CD4-positive, alpha-beta T cell (primary cell): ENCODE measurements at regions not wholly inside any gene's neighbourhood (a gene's known extent, or its start where the extent isn't known, plus 50 kb on each side); places are given as distances from the start of the nearest gene placed in this dataset.

ENCODE experiments used
- ATAC-seq: fragments of 200-7000 bp; cut with Tn5 transposase; one replicate; pipeline ENCODE4 v1.10.0; 2022; ENCODE audit warnings: mild to moderate bottlenecking; ENCODE audit not compliant: poor library complexity
- CTCF ChIA-PET: fragments of 350-600 bp; sonication (Branson Sonifier 250); formaldehyde crosslinking; loops from one replicate; lab custom pipeline; 2021; ENCODE audit warnings: antibody characterized with exemption, inconsistent platforms; lab: Charles Lee
- POLR2A ChIA-PET: fragments of 350-600 bp; sonication (Branson Sonifier 250); formaldehyde crosslinking; loops from one replicate; lab custom pipeline; 2021; ENCODE audit warnings: antibody characterized with exemption, inconsistent platforms; lab: Charles Lee
- DNase-seq, 14 experiments: peaks; one replicate each; pipeline ENCODE4 v3.0.0-alpha.2; 2013 to 2020; ENCODE audit warnings: mixed read lengths in 2 of 14
- H3K27ac ChIP-seq, 2 donors: one replicate each; pipeline versions ENCODE4 v1.5.1 to v1.7.0; 2013; ENCODE audit warnings: low read length in 2 of 2, low read depth in 1 of 2, mild to moderate bottlenecking in 1 of 2
- H3K27me3 ChIP-seq, 2 experiments: 1 replicate in 1 of 2; 2 replicates in 1 of 2; pipeline versions ENCODE4 v1.6.1 to v1.7.0; 2013; ENCODE audit warnings: low read length in 2 of 2, control low read depth in 1 of 2, mild to moderate bottlenecking in 1 of 2, moderate library complexity in 1 of 2; ENCODE audit not compliant: insufficient read depth in 2 of 2, control insufficient read depth in 1 of 2
- H3K36me3 ChIP-seq: one replicate; pipeline ENCODE4 v1.6.1; 2013; ENCODE audit warnings: low read length, control low read depth; ENCODE audit not compliant: insufficient read depth
- H3K4me1 ChIP-seq: one replicate; pipeline ENCODE4 v1.6.1; 2013; ENCODE audit warnings: low read length, control low read depth; ENCODE audit not compliant: insufficient read depth
- H3K4me3 ChIP-seq: one replicate; pipeline ENCODE4 v1.5.1; 2013; ENCODE audit warnings: mild to moderate bottlenecking, low read length, moderate library complexity
- H3K9me3 ChIP-seq, 2 experiments: 1 replicate in 1 of 2; 2 replicates in 1 of 2; pipeline versions ENCODE4 v1.6.1 to v1.7.0; 2013; ENCODE audit warnings: low read length in 2 of 2, mild to moderate bottlenecking in 2 of 2, control low read depth in 1 of 2, moderate library complexity in 1 of 2; ENCODE audit not compliant: control insufficient read depth in 1 of 2, insufficient read depth in 1 of 2
- H3K27ac Mint-ChIP-seq: one replicate; pipeline ENCODE4 v1.8.0; 2020; ENCODE audit warnings: mixed read lengths
- H3K27me3 Mint-ChIP-seq: one replicate; pipeline ENCODE4 v1.8.0; 2021; ENCODE audit warnings: mixed read lengths
- H3K36me3 Mint-ChIP-seq: one replicate; pipeline ENCODE4 v1.8.0; 2021; ENCODE audit warnings: low read depth, mixed read lengths
- H3K4me1 Mint-ChIP-seq: one replicate; pipeline ENCODE4 v1.8.0; 2021; ENCODE audit warnings: low read depth, mixed read lengths
- H3K4me3 Mint-ChIP-seq: one replicate; pipeline ENCODE4 v1.8.0; 2020; ENCODE audit warnings: mild to moderate bottlenecking, mixed read lengths
- H3K9me3 Mint-ChIP-seq: one replicate; pipeline ENCODE4 v1.8.0; 2020; ENCODE audit warnings: mixed read lengths
- intact Hi-C, 2 experiments: fragments of 100-400 bp; cut with DNase I in 1 of 2; cut with micrococcal nuclease in 1 of 2; formaldehyde crosslinking; loops; one replicate each; pipeline versions ENCODE4 v1.15.1 to v1.9.0; 2023 to 2025; cut with DNase I, micrococcal nuclease
- TF ChIP-seq, protein P1 (sequence below): fragments of 200-600 bp; IDR thresholded peaks from one replicate; pipeline ENCODE4 v1.8.0; 2022; ENCODE audit warnings: antibody characterized with exemption, mild to moderate bottlenecking

DNA sequence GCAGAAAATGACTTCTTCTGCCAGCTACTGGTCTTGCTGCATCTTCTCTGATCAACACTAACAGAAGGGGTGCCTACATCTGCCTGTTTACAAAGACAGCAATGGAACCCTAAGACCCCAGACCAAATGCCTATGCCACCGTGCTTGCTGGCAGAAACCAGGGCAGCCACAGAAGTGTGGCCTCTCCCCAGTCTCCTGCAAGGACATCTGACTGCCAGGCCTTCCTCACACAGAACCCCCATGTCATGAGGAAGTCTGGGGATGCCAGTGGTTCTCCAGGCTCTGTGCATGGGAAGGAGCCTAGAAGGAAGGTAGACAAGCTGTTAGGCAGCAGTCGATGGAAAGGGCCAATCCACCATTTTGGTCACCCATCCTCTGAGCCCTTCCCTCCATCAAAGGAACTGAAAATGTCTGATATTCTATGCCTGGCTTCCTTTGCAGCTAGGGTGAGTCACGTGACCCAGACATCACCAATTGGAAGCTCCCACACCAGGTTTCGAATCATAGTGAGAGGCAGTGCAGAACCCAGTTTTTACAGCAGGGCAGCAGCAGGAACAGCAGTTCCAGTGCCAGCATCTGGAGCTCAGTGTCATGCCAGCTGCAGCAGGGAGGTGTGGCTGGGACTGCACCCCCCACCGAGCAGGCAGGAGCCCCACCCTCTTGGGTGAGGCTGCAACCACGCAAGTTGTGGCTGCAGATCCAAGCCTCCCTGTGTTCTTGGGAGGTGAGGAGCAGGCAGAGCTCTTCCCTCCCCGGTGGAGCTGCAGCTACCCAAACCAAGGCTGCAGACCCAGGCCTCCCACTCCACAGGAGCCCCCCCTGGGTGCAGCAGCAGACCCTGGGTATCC is 123.4 kb downstream of the OLFM1 start:
- peaks cover 0 to 2% of the 10 kb centered on the region in 2 experiments for H3K27me3 ChIP-seq
- no peak overlapping the region for H3K4me3 ChIP-seq
- TF ChIP-seq, protein P1, sequence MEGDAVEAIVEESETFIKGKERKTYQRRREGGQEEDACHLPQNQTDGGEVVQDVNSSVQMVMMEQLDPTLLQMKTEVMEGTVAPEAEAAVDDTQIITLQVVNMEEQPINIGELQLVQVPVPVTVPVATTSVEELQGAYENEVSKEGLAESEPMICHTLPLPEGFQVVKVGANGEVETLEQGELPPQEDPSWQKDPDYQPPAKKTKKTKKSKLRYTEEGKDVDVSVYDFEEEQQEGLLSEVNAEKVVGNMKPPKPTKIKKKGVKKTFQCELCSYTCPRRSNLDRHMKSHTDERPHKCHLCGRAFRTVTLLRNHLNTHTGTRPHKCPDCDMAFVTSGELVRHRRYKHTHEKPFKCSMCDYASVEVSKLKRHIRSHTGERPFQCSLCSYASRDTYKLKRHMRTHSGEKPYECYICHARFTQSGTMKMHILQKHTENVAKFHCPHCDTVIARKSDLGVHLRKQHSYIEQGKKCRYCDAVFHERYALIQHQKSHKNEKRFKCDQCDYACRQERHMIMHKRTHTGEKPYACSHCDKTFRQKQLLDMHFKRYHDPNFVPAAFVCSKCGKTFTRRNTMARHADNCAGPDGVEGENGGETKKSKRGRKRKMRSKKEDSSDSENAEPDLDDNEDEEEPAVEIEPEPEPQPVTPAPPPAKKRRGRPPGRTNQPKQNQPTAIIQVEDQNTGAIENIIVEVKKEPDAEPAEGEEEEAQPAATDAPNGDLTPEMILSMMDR = no peak
- DNase-seq (no peak), ATAC-seq (no peak)
- no peaks in the 10 kb centered on the region for H3K36me3 ChIP-seq
- ChIA-PET CTCF (no interaction called here), POLR2A (no interaction called here)
- H3K4me1 ChIP-seq = no peaks in the 10 kb centered on the region
- H3K27ac ChIP-seq = no peak overlapping the region
- intact Hi-C loops = no loop called here
- Mint-ChIP-seq H3K27me3 (no peaks in the 10 kb centered on the region), H3K4me1 (no peaks in the 10 kb centered on the region), H3K27ac (no peak overlapping the region), H3K9me3 (no peaks in the 10 kb centered on the region), H3K4me3 (no peak overlapping the region), H3K36me3 (no peaks in the 10 kb centered on the region)
- H3K9me3 ChIP-seq = peaks cover 0 to 32% of the 10 kb centered on the region in 2 experiments

DNA sequence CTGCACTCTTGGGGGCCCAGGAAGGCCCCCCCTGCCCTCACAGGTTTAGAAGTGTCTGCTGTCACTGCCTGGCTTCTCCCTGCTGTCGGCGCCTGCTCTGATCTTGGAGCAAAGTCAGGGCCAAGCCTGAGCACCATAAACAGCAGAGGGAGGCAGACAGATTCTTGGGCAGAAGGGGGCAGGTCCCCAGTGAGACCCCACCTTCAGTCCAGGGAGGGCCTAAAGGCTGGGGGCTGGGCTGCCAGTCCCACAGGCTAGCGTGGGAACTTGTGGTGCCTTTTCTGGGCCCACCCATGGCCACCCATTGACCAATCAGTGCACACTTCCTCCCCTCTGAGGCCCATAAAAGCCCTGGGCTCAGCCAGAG is 124.0 kb downstream of the OLFM1 start:
- Histone ChIP-seq H3K27me3 (peaks cover 0 to 4% of the 10 kb centered on the region in 2 experiments), H3K27ac (no peak overlapping the region), H3K36me3 (no peaks in the 10 kb centered on the region), H3K9me3 (peaks cover 0 to 32% of the 10 kb centered on the region in 2 experiments), H3K4me3 (no peak overlapping the region), H3K4me1 (no peaks in the 10 kb centered on the region)
- H3K36me3 Mint-ChIP-seq = no peaks in the 10 kb centered on the region
- H3K27ac Mint-ChIP-seq = no peak overlapping the region
- POLR2A ChIA-PET = no interaction called here
- TF ChIP-seq, protein P1 = no peak
- CTCF ChIA-PET = no interaction called here
- no peak for ATAC-seq
- peaks cover 1% of the 10 kb centered on the region for H3K27me3 Mint-ChIP-seq
- no peaks in the 10 kb centered on the region for H3K4me1 Mint-ChIP-seq
- intact Hi-C loops = no loop called here
- no peaks in the 10 kb centered on the region for H3K9me3 Mint-ChIP-seq
- no peak for DNase-seq
- H3K4me3 Mint-ChIP-seq = no peak overlapping the region

DNA sequence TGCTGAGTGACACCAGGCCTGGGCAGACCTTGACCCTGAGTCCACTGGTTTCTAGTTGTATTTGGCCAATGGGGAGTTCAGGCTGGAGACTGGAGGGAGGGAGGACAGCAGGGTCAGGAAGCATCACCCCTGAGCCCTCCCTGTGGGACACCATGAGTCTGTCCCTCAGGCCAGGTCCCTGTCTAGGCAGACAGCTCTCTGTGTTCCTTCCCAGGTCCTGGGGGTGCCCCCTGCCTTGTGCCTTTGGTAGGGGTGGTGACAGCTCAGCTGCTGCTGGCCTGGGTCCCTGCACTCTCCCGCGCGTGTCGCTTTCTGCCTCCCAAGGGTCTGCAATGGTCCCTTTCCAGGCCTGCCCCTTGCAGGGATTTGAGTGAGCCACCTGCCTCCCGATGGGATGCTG is 125.5 kb downstream of the OLFM1 start:
- H3K9me3 Mint-ChIP-seq = no peaks in the 10 kb centered on the region
- no peaks in the 10 kb centered on the region for H3K36me3 Mint-ChIP-seq
- Histone ChIP-seq H3K27me3 (peaks cover 0 to 4% of the 10 kb centered on the region in 2 experiments), H3K36me3 (no peaks in the 10 kb centered on the region), H3K9me3 (peaks cover 0 to 34% of the 10 kb centered on the region in 2 experiments), H3K4me3 (no peak overlapping the region), H3K27ac (no peak overlapping the region), H3K4me1 (no peaks in the 10 kb centered on the region)
- no peaks in the 10 kb centered on the region for H3K4me1 Mint-ChIP-seq
- intact Hi-C loops = no loop called here
- ChIA-PET POLR2A (no interaction called here), CTCF (no interaction called here)
- H3K27me3 Mint-ChIP-seq = peaks cover 16% of the 10 kb centered on the region
- ATAC-seq = no peak
- H3K27ac Mint-ChIP-seq = no peak overlapping the region
- TF ChIP-seq, protein P1 = no peak
- H3K4me3 Mint-ChIP-seq = no peak overlapping the region
- DNase-seq = no peak
